ENCODE measurements at regions not wholly inside any gene's neighbourhood (a gene's known extent, or its start where the extent isn't known, plus 50 kb on each side); places are given as distances from the start of the nearest gene placed in this dataset.

- TF ChIP-seq CTCF (IDR thresholded peaks at IDR 0.05; ENCODE audit: low read depth, low read length, missing control alignments): no peak
- no peak overlapping the region for H3K4me3 ChIP-seq (replicated peaks; ENCODE audit: low read depth, low read length)
- DNase-seq (ENCODE audit: extremely low read depth, low read depth): no peak
Measured at GRCh38 chr15:66882251-66883020, 180.4 kb downstream of the SMAD6 start.

DNA sequence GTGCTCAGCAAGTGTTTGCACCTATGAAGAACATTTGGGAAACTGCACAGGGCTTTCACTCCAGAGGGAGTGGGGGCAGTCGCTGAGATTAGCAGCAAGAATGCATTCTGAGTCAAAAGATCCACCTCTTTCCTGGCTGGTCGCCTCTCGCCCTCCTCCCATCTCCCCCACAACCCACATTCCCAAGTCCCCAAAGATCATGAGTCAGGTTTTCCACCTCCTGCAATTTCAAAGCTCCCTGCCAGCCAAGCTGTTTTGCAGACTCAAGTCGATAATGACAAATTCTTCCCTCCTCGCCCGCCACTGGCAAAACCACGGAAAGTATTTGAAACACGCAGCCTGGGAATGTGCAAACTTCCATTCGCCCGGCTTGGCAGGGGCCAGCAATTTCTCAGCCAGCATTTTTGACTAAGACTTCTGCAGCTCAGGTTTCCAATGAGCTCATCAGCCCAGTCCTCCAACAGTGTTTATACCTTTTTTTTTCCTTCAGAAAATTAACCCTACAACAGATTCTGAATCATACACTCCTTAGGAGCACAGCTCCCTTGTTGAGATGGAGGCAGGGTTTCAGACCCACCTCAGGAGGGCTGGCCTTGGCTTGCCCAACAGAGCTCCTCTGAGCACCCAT, 181.4 kb downstream of the SMAD6 start:
- H3K4me3 ChIP-seq (replicated peaks; ENCODE audit: low read depth, low read length): no peak overlapping the region
- peak; percentile 99 for DNase-seq (ENCODE audit: extremely low read depth, low read depth)
- TF ChIP-seq CTCF (IDR thresholded peaks at IDR 0.05; ENCODE audit: low read depth, low read length, missing control alignments): no peak

DNA sequence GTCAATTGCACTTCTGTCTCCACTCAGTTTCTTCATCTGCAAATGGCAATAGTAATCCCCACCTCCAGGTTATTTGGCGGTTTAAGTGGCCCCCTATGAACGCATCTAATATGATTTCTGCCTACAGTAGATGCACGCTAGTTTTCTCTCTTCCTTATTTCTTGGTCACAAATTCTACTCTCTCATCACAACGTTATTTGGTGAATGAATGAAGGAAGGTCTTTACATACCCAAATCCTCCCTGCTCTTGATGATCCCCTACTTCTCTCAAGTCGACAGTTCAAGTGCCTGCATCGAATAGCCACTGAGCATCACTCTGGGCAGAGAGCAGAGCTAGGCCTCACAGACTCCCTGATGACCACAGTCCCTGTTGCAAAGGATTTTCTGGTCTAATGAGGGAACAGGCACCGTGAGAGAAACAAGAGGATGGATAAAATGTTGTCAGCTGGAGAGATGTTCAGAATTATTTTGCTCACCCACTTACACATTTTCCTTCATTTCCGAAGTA, 181.2 kb upstream of the SMAD3 start:
- TF ChIP-seq CTCF (IDR thresholded peaks at IDR 0.05; ENCODE audit: low read depth, low read length, missing control alignments): no peak
- H3K4me3 ChIP-seq (replicated peaks; ENCODE audit: low read depth, low read length): no peak overlapping the region
- DNase-seq (ENCODE audit: extremely low read depth, low read depth): no peak

DNA sequence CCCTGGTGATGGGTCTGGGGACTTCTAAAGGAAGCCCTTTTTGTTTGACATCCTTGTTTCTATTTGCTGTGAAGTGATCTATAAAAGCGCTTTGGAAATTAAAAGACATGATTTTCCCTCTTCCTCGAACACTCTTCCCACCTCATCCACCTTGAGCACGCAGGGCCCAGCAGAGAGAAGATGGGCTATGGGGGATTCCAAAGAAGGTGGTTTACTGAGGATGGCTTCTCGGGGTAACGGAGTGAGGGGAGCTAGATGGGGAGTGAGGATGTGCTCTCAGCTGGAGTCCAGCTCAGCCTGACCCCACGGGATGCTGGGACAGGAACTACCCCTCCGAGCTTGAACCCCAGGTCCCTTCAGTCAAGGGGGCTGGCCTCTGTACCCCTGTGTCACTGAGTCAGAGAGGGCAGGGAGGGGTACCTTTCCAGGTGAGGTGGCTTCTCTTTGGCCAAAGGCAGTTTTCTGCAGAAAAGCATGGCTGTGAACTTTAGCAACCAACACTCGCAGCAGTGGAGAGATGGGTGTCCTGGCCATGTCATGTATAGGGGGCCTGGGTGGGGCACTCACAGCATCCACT, 180.7 kb upstream of the SMAD3 start:
- DNase-seq (ENCODE audit: extremely low read depth, low read depth): no peak
- H3K4me3 ChIP-seq (replicated peaks; ENCODE audit: low read depth, low read length): no peak overlapping the region
- TF ChIP-seq CTCF (IDR thresholded peaks at IDR 0.05; ENCODE audit: low read depth, low read length, missing control alignments): no peak

- no peak for DNase-seq (ENCODE audit: extremely low read depth, low read depth)
- no peak for TF ChIP-seq CTCF (IDR thresholded peaks at IDR 0.05; ENCODE audit: low read depth, low read length, missing control alignments)
- H3K4me3 ChIP-seq (replicated peaks; ENCODE audit: low read depth, low read length): no peak overlapping the region
Measured at GRCh38 chr15:66885281-66885915, 180.0 kb upstream of the SMAD3 start.

GRCh38 chr15:66886241-66886675, 179.1 kb upstream of the SMAD3 start:
- no peak for DNase-seq (ENCODE audit: extremely low read depth, low read depth)
- TF ChIP-seq CTCF (IDR thresholded peaks at IDR 0.05; ENCODE audit: low read depth, low read length, missing control alignments): no peak
- H3K4me3 ChIP-seq (replicated peaks; ENCODE audit: low read depth, low read length): no peak overlapping the region
